Liver (tissue), 8 donors: ENCODE measurements at regions not wholly inside any gene's neighbourhood (a gene's known extent, or its start where the extent isn't known, plus 50 kb on each side); places are given as distances from the start of the nearest gene placed in this dataset.

Source experiments
- DNase-seq: peaks from one replicate; pipeline ENCODE4 v3.0.0-alpha.2; 2017; ENCODE audit warnings: low spot score
- H3K27ac ChIP-seq, 2 donors: one replicate each; pipeline ENCODE4 v1.7.0; 2013; ENCODE audit warnings: inconsistent platforms in 2 of 2, low read length in 2 of 2, control low read depth in 1 of 2, low read depth in 1 of 2, mild to moderate bottlenecking in 1 of 2
- H3K27me3 ChIP-seq, 4 donors: one replicate each; pipeline versions ENCODE4 v1.6.1 to v1.7.0; 2013; ENCODE audit warnings: low read length in 3 of 4, inconsistent platforms in 1 of 4, mild to moderate bottlenecking in 1 of 4, moderate library complexity in 1 of 4; ENCODE audit not compliant: control insufficient read depth in 4 of 4, insufficient read depth in 4 of 4
- H3K36me3 ChIP-seq, 4 donors: one replicate each; pipeline versions ENCODE4 v1.6.1 to v1.7.0; 2013; ENCODE audit warnings: low read length in 3 of 4, mild to moderate bottlenecking in 3 of 4, low read depth in 1 of 4, moderate library complexity in 1 of 4; ENCODE audit not compliant: control insufficient read depth in 4 of 4, insufficient read depth in 3 of 4
- H3K4me1 ChIP-seq, 4 donors: one replicate each; pipeline versions ENCODE4 v1.6.1 to v1.7.0; 2013; ENCODE audit warnings: low read length in 3 of 4, mild to moderate bottlenecking in 3 of 4, moderate library complexity in 1 of 4; ENCODE audit not compliant: control insufficient read depth in 4 of 4, insufficient read depth in 4 of 4
- H3K4me3 ChIP-seq, 3 donors: one replicate each; pipeline versions ENCODE4 v1.6.1 to v1.7.0; 2013; ENCODE audit warnings: low read length in 3 of 3, control low read depth in 1 of 3, low read depth in 1 of 3, mild to moderate bottlenecking in 1 of 3
- H3K9ac ChIP-seq, 2 donors: one replicate each; pipeline ENCODE4 v1.7.0; 2013; ENCODE audit warnings: low read length in 2 of 2, mild to moderate bottlenecking in 2 of 2, moderate library complexity in 2 of 2, control low read depth in 1 of 2, low read depth in 1 of 2
- H3K9me3 ChIP-seq, 4 donors: one replicate each; pipeline versions ENCODE4 v1.6.1 to v1.7.0; 2013; ENCODE audit warnings: low read length in 3 of 4; ENCODE audit not compliant: control insufficient read depth in 4 of 4
- EGR1 ChIP-seq, 2 donors: IDR thresholded peaks; 2 replicates each; pipeline ENCODE4 v1.6.1; 2016 to 2018; ENCODE audit warnings: antibody characterized with exemption in 2 of 2, low read depth in 2 of 2
- FOXA1 ChIP-seq: IDR thresholded peaks from 2 replicates; pipeline ENCODE4 v1.6.1; 2016; ENCODE audit warnings: antibody characterized with exemption
- FOXA2 ChIP-seq: IDR thresholded peaks from 2 replicates; pipeline ENCODE4 v1.6.1; 2016; ENCODE audit warnings: antibody characterized with exemption
- GABPA ChIP-seq, 2 donors: IDR thresholded peaks in 1 of 2; conservative IDR thresholded peaks in 1 of 2; 2 replicates each; pipeline ENCODE4 v1.6.1; 2016; ENCODE audit warnings: antibody characterized with exemption in 2 of 2, mild to moderate bottlenecking in 1 of 2, moderate library complexity in 1 of 2
- HNF4A ChIP-seq, 2 donors: conservative IDR thresholded peaks; 2 replicates each; pipeline ENCODE4 v1.6.1; 2016; ENCODE audit warnings: antibody characterized with exemption in 2 of 2, mild to moderate bottlenecking in 2 of 2
- HNF4G ChIP-seq: IDR thresholded peaks from 2 replicates; pipeline ENCODE4 v1.6.1; 2016; ENCODE audit warnings: antibody characterized with exemption
- JUND ChIP-seq, 2 donors: IDR thresholded peaks; 2 replicates each; pipeline ENCODE4 v1.6.1; 2016; ENCODE audit warnings: antibody characterized with exemption in 2 of 2
- MAX ChIP-seq: IDR thresholded peaks from 2 replicates; pipeline ENCODE4 v1.6.1; 2016; ENCODE audit warnings: antibody characterized with exemption
- NR2F2 ChIP-seq: IDR thresholded peaks from 2 replicates; pipeline ENCODE4 v1.6.1; 2016; ENCODE audit warnings: antibody characterized with exemption
- REST ChIP-seq: IDR thresholded peaks from 2 replicates; pipeline ENCODE4 v1.6.1; 2016; ENCODE audit warnings: antibody characterized with exemption, mild to moderate bottlenecking
- RXRA ChIP-seq, 2 donors: IDR thresholded peaks; 2 replicates each; pipeline ENCODE4 v1.6.1; 2017 to 2018; ENCODE audit warnings: antibody characterized with exemption in 2 of 2, mild to moderate bottlenecking in 1 of 2
- TAF1 ChIP-seq: conservative IDR thresholded peaks from 2 replicates; pipeline ENCODE4 v1.6.1; 2016; ENCODE audit warnings: antibody characterized with exemption, mild to moderate bottlenecking
- WGBS: extraction: QIAGEN DNeasy Blood & Tissue Kit; methylation state at CpG from one replicate; pipeline ENCODE4 v1.1.7; 2013; 5-methylcytosine and 5-hydroxymethylcytosine counted together
- TF ChIP-seq, protein P1 (sequence below): fragments of 150-350 bp; IDR thresholded peaks from 2 replicates; pipeline ENCODE4 v1.5.1; 2017; ENCODE audit warnings: improper control_type of control experiment, low read depth, low read length; ENCODE audit not compliant: missing input control
- TF ChIP-seq, protein P2 (sequence below): IDR thresholded peaks from 2 replicates; pipeline ENCODE4 v1.6.1; 2016; ENCODE audit warnings: antibody characterized with exemption
- donor health status: healthy.
- donor health status: healthy.
- donor health status: healthy.
- donor health status: healthy.
- donor health status: healthy.

- no peak for TF ChIP-seq RXRA (IDR thresholded peaks at IDR 0.05)
- no peak for TF ChIP-seq REST
- TF ChIP-seq TAF1: no peak
- TF ChIP-seq FOXA2: no peak
- TF ChIP-seq JUND (IDR thresholded peaks at IDR 0.05): no peak
Measured at GRCh38 chr13:26500618-26501320, 56.7 kb upstream of the WASF3 start (continued).

GRCh38 chr13:26501641-26502040 lies 55.8 kb upstream of the WASF3 start:
- TF ChIP-seq RXRA (IDR thresholded peaks at IDR 0.05): no peak
- TF ChIP-seq FOXA2: no peak
- TF ChIP-seq, protein P1, sequence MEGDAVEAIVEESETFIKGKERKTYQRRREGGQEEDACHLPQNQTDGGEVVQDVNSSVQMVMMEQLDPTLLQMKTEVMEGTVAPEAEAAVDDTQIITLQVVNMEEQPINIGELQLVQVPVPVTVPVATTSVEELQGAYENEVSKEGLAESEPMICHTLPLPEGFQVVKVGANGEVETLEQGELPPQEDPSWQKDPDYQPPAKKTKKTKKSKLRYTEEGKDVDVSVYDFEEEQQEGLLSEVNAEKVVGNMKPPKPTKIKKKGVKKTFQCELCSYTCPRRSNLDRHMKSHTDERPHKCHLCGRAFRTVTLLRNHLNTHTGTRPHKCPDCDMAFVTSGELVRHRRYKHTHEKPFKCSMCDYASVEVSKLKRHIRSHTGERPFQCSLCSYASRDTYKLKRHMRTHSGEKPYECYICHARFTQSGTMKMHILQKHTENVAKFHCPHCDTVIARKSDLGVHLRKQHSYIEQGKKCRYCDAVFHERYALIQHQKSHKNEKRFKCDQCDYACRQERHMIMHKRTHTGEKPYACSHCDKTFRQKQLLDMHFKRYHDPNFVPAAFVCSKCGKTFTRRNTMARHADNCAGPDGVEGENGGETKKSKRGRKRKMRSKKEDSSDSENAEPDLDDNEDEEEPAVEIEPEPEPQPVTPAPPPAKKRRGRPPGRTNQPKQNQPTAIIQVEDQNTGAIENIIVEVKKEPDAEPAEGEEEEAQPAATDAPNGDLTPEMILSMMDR: no peak
- TF ChIP-seq, protein P2, sequence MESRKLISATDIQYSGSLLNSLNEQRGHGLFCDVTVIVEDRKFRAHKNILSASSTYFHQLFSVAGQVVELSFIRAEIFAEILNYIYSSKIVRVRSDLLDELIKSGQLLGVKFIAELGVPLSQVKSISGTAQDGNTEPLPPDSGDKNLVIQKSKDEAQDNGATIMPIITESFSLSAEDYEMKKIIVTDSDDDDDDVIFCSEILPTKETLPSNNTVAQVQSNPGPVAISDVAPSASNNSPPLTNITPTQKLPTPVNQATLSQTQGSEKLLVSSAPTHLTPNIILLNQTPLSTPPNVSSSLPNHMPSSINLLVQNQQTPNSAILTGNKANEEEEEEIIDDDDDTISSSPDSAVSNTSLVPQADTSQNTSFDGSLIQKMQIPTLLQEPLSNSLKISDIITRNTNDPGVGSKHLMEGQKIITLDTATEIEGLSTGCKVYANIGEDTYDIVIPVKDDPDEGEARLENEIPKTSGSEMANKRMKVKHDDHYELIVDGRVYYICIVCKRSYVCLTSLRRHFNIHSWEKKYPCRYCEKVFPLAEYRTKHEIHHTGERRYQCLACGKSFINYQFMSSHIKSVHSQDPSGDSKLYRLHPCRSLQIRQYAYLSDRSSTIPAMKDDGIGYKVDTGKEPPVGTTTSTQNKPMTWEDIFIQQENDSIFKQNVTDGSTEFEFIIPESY: no peak
- TF ChIP-seq JUND (IDR thresholded peaks at IDR 0.05): no peak
- no peak for TF ChIP-seq FOXA1
- no peak for TF ChIP-seq HNF4G
- TF ChIP-seq NR2F2: no peak
- no peak for TF ChIP-seq EGR1 (IDR thresholded peaks at IDR 0.05; ENCODE audit: low read depth in 2 of 2)
- TF ChIP-seq HNF4A (conservative IDR thresholded peaks at IDR 0.05): no peak
- no peak for TF ChIP-seq GABPA (IDR thresholded peaks at IDR 0.05 in 1 of 2, conservative IDR thresholded peaks at IDR 0.05 in 1 of 2)
- TF ChIP-seq MAX: no peak
- no peak for TF ChIP-seq TAF1
- TF ChIP-seq REST: no peak
- DNase-seq: no peak
- 52% methylated on average over 8 of the region's 8 CpGs for WGBS
- no peaks in the 10 kb centered on the region for H3K36me3 ChIP-seq
- H3K9me3 ChIP-seq: no peaks in the 10 kb centered on the region
- H3K4me3 ChIP-seq: no peak overlapping the region
- H3K27ac ChIP-seq: no peak overlapping the region
- H3K27me3 ChIP-seq: no peaks in the 10 kb centered on the region
- H3K9ac ChIP-seq: no peak overlapping the region
- H3K4me1 ChIP-seq: no peaks in the 10 kb centered on the region
